Suppressor macrophage (primary cell): ENCODE measurements at regions not wholly inside any gene's neighbourhood (a gene's known extent, or its start where the extent isn't known, plus 50 kb on each side); places are given as distances from the start of the nearest gene placed in this dataset.
A peak's percentile ranks its signal among the peaks of the same experiment; 100 is the strongest.

Experiments used
- DNase-seq, 4 experiments: peaks; one replicate each; pipeline ENCODE4 v3.0.0-alpha.2; 2020 to 2022

GRCh38 chr16:13394488-13394887, 493.1 kb downstream of the SHISA9 start:
- DNase-seq, result no peak

- no peak for DNase-seq
Measured at GRCh38 chr16:13397126-13397525, 495.7 kb downstream of the SHISA9 start.

DNA sequence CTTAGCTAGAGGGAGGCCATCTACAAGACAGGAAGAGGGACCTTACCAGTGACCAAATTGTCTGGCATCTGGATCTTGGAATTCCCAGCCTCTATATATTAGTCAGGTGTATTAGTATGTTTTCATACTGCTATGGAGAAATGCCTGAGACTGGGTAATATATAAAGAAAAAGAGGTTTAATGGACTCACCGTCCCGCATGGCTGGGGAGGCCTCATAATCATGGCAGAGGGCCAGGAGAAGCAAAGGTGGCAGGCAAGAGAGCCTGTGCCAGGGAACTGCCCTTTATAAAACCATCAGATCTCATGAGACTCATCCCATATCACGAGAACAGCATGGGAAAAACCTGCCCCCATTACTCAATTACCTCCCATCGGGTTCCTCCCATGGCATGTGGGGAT, 500.2 kb downstream of the SHISA9 start:
- DNase-seq, result no peak

DNA sequence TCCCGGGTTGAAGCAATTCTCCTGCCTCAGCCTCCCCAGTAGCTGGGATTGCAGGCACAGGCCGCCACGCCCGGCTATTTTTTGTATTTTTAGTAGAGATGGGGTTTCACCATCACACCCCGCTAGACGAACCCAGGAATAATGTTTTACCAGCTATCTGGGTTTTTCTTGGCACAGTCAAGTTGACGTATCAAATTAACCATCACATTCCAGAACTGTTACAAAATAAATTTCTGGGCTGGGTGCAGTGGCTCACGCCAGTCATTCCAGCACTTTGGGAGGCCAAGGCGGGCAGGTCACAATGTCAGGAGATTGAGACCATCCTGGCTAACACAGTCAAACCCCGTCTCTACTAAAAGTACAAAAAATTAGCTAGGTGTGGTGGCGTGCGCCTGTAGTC, 501.2 kb downstream of the SHISA9 start:
- no peak for DNase-seq

- DNase-seq, result no peak
Measured at GRCh38 chr16:13403326-13403725, 501.9 kb downstream of the SHISA9 start.

DNA sequence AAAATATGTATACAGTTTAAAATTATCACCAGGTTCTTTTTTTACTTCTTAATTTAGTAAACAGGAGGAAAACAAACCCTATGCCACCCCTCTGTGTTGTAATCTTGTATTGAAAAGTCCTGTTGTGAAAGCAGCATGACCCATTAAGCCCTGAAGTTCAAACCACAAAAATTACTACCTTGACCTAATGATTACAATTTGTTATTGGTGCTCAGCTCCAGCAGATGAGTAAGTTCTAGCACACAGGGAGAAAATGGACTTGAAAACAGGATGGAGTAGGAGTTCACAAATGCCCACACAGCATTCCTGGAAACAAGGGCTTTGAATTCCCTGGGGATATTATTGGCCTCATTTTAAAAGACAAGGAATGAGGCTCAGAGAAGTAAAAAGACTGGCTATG, 505.8 kb upstream of the ERCC4 start:
- no peak for DNase-seq

DNA sequence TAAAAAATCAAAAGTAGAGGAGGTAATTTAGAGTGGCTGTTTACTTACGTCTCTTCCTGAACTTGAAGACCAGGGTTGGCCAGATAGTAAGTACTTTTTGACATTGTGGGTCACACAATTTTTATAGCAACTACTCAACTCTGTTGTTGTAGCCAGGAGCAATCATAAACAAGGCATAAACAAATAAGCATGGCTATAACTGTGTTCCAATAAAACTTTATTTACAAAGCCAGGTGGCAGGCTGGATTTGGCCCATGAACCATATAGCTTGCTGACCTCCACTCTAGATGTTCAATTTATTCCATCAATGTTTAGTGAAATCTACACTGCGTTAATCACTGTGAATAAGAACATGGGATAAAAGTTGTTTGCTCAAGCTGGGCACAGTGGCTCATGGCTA, 500.4 kb upstream of the ERCC4 start:
- no peak for DNase-seq

GRCh38 chr16:13421726-13422125, 498.2 kb upstream of the ERCC4 start:
- DNase-seq, result no peak

DNA sequence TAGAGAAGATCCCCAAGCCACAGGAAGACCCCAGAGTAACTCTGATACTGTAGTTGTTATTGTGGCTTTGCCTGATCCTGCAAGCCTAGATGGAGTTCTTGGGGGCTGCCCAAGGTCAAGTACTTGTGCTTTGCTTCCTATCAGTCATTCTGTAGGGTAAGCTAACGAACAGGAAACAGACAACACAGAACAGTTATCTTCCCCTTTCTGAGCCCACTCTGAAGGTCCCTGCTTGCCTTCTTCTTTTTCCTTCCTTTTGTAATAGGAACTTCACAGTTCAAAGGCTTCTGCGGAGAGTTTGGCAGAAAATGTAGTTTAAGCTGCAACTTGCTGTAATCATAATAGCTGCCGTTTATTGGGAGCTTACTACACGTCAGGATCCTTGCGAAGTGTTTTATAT, 494.1 kb upstream of the ERCC4 start:
- DNase-seq, result peak; percentile 26 to 60 (median 34)

GRCh38 chr16:13426269-13426668, 493.7 kb upstream of the ERCC4 start:
- no peak for DNase-seq

DNA sequence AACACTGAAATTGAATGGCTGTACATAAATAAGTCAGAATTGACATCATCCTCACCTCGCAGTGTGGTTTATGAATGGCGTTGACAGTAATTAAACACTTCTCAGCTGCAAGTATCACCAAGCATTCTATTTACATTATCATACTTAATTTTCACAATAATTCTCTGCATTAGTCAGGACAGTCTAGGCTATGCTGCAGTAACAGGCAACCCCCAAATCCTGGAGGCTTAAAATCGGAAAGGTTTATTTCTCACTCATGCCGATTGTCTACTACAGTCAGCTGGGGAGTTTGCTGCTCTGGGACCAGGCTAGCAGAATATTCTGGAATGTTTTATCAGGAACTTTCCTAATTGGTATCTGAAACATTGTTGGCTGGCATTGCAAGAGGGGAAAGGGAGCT, 493.2 kb upstream of the ERCC4 start:
- no peak for DNase-seq

- DNase-seq, result no peak
Measured at GRCh38 chr16:13427943-13428342, 492.0 kb upstream of the ERCC4 start.

DNA sequence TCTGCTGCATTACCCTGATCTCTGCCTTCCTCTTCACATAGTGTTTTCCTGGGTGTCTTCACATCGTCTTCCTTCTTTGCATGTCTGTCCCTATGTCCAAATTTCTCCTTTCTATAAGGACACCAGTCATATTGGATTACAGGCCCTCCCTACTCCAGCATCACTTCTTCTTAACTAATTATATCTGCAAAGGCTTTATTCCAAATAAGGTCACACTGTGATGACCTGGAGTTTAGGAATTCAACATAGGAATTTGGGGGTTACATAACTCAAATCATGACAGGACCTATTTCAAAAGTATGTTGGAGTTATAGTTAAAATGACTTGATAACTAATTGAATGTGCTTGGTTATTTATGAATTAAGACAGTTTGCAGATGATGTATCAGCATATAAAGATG, 490.5 kb upstream of the ERCC4 start:
- DNase-seq, result no peak

- no peak for DNase-seq
Measured at GRCh38 chr16:13435415-13435814, 484.5 kb upstream of the ERCC4 start.

GRCh38 chr16:13435873-13436474, 484.0 kb upstream of the ERCC4 start:
- no peak for DNase-seq

DNA sequence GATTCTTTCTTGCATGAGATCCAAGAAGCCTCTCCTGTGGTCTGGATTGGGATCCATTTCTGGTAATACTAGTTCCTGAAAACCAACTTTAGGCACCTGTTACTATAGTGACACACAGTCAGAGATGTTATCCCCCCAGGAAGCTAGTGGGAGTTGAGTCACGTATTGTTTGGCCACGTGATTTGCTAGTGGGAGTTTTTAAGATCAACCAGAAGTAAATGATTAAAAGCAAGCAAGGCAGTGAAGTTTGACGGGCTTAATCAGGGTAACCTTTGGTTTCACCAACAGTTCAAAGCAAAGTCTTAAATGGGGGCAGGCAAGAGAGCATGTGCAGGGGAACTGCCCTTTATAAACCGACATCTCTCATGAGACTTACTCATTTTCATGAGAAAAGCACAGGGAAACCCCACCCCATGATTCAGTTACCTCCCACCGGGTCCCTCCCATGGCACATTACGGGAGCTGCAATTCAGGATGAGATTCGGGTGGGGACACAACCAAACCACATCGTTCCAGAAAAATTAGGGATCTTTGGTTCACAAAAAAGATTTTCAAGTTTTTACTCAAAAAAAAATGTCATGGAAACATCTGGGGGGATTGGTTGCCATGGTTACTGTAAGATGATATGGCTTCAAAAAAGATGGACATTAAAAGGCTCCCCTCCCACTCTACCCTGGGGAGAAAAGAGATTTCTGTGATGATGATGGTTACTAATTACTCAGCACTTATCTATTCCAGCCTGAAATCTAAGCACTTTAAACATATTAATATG, 483.1 kb upstream of the ERCC4 start:
- peak; percentile 3 to 27 (median 10) for DNase-seq

- DNase-seq, result no peak
Measured at GRCh38 chr16:13437413-13437795, 482.6 kb upstream of the ERCC4 start.

DNA sequence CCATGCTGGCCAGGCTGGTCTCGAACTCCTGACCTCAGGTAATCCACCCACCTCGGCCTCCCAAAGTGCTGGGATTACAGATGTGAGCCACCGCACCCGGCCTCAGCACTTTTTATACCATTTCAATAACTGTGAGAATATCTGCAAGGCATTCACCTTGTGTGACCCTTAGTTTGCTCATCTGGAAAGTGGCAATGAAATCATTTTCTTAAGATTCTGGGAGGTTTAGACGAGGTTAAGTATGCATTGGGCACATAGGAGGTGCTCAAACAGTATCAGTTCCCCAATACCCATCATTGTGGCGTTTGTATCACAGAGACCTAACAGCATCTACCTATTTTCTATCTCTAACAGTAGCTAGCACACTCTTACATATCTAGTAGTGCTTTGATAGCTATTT, 481.9 kb upstream of the ERCC4 start:
- no peak for DNase-seq

DNA sequence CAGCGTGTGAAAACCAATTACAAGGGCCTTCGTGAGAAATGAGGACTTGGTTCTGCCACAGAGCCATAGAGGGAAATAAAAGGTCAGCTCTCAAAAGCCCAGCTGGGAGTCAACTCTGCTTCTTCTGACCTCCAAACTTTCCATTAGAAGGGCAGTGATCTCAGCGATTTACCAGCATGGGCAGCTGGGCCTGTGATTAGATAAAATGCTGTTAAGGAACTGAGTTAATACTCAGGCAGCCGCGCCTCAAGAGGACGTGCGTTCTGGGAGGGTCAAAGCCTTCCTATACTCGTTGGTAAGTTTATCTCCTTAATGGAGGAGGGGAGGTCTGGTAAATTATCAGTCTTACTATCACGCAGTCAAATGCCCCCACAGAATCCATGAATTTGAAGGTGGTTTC, 480.2 kb upstream of the ERCC4 start:
- DNase-seq, result no peak

GRCh38 chr16:13441675-13442074, 478.3 kb upstream of the ERCC4 start:
- no peak for DNase-seq

DNA sequence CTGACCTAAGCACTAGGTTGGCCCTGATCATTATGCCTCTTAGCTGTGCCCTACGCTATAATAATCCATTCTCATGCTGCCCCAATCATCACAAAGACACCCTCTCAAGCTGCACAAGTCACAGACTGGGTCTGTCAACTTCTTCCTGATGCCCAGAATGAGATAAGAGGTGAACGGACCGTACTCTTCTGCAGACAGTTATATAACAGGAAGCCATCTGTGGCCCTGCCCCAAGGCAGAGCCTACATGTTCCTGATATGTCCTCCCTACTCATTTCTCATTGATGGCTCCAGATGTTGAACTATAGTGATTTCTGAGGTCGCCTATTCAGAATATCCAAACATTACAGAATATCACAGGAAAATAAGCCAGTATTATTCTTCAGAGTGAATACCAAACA, 471.6 kb upstream of the ERCC4 start:
- DNase-seq, result no peak

DNA sequence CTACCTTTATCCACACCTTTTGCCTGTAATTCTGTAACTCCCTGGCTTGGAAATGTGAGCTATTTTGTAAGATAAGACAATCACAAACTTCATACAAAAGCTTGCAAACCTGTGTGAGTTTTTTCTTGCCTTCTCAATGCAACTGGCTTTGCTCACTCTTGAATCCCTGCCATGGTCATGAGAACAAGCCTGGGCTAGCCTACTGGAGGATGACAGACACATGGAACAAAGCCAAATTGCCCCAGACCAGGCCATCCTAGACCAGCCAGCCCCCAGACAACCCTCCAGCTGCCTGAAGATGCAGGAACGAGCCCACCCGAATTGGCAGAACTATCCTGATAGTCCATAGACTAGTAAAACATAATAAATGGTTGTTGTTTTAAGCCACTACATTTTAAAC, 466.6 kb upstream of the ERCC4 start:
- DNase-seq, result no peak

- peak; percentile 43 to 67 (median 62) for DNase-seq
Measured at GRCh38 chr16:13453938-13454553, 465.9 kb upstream of the ERCC4 start.

- no peak for DNase-seq
Measured at GRCh38 chr16:13463619-13464018, 456.3 kb upstream of the ERCC4 start.
